HG02870 (cell line): ENCODE measurements at regions not wholly inside any gene's neighbourhood (a gene's known extent, or its start where the extent isn't known, plus 50 kb on each side); places are given as distances from the start of the nearest gene placed in this dataset.
"Not testable (repeated sequence)": the region's sequence is repeated elsewhere in the genome, so short reads cannot be mapped to it uniquely, and the experiment has no call there.

Experiments used
- ATAC-seq: cut with Tn5 transposase; IDR thresholded peaks from one replicate; pipeline ENCODE4 v1.9.1; 2021; ENCODE audit warnings: mild to moderate bottlenecking, moderate library complexity; ENCODE audit not compliant: unreplicated experiment

DNA sequence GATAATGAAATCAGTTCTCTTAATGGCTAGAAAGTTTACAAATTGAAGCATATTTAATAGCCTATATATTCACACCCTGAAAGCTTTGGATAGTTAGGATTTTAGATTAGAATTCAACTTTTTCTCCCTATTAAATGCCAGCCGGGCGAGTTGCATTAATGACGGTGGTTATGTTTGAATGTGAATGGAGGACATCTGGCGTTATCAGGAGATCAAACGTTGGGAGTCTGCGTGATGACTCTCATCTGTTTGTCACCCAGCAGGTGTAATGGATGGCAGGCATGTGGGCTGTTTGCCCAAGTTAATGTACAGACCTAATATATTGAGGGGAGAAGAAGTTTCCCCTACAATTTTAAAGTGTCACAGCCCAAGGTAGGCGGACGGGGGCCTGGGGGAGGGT, 1227.7 kb upstream of the WWC1 start:
- ATAC-seq: no peak

DNA sequence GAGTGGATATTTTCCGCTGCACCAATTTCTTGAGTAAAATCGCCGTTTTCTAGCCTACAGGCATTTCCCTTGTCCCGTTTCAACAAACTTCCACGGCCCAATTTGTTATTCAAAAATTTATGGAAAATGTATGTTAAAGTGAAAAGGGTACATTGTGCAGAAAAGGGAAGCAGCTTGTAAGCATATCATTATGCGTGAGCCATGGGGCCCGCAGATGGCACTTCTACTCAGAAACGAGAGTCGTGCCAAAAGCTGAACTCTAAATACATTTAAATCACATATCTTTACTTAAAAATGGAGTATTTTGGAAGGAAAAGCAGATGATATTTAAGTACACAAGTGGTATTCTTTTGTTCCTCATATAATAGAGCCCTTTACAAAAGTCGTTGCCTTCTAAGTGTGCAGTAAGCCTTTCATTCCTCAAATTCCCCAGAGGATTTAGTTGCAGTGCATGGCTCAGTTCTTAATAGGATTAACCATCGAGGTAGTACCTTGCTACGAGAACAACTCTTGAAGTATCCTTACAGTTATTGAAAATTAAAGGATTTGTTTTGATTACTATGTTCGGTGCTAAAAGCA, 1227.2 kb upstream of the WWC1 start:
- no peak for ATAC-seq

DNA sequence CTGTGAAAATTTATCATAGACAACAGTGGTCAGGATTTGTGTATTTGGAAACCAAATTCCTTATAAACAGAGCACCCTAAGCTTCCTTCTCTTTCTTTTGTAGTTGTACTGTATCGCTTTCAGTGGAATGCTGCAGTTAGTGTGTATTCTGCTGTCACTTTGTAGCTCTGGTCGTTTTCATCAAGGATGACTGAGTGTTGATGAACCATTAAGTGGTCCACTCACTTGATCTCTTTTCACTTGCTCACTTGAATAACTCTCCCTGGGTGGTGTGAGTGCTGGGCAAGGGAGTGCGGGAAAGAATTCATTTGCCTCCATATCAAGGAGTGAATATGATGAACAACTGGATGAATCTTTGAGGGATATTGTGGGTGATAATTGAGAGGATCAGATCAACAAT, 1225.7 kb upstream of the WWC1 start:
- no peak for ATAC-seq

DNA sequence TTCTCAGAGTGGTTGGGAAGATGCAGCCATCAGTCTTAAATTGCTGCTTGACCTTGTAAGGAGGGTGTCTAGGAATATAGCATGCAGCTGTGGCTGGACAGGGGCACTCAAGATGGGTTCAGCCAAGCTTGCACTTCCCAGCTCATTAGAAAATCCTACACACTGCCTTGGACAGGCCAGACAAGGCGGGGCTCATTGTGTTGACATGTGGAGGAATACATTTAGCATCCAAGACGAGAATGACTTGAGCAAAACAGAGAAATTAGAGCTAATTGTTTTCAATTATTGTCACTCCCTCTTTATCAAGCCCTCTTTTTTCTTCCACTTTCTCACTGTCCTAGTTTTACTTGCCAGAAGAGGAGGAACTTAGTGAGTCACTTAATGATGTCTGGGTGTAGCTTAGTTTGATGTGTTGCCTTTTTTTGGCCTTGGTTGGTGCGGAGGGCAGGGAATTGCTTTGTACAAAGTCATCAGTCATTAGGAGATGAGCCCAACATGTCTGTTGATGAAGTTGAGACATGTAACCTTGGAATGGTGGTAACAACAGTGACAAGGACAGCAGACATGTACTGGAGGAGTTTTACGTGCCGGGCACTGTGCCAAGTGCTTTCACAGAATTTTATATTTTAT, 1219.3 kb upstream of the WWC1 start:
- no peak for ATAC-seq

DNA sequence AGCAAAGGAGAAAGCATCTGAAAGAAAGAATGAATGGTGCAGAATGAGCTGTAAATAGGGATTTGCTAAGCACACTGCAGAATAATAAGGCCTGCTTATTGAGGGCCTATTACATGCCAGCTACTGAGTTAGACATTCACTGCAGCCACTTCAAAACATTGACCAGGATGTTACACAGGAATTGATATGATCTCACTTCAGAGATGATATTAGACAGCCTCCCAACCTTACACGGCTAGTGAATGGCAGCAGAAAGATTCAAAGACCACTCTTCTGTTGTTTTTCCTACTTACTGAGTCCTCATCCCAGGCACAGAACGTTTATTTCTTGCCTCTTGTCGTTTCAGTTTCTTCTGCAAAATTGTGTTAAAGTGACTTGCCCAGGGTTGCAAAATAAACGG, 1209.9 kb upstream of the WWC1 start:
- no peak for ATAC-seq

DNA sequence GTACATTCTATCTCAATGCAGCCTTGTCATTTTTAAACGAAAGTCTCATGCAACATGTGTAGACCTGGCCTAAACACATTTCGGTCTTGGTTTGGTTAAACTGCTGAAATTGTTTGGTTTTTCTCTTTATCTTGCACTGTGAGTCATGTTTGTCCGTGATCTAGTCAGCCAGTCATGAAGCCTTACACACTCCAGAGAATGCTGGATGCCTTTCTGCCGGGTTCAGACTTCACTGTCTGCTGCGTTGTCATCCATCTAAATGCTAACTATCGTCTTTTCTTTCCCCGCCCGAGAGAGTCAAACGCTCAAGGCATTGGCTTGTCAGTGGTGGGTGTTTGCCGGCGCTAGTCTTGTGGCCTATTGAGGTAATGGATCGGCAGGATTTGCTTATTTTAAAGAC, 1194.6 kb upstream of the WWC1 start:
- no peak for ATAC-seq

DNA sequence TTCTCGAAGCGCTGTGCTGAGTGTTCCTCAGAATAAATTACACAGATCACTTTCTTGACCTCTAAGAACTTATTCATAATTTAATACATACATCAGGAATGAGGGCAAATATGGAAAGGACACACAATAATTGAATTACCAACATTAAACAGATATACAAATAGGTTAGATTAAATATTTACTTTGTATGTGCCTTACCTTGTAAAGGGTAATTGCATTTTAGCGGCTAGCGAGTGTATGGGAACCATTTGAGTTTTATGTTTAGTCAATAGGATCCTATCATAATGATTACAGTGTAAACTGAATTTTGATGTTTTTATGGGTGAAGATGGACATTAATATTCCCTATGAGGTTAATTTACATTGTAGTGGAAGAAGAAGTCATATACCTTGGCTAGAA, 1187.1 kb upstream of the WWC1 start:
- no peak for ATAC-seq

DNA sequence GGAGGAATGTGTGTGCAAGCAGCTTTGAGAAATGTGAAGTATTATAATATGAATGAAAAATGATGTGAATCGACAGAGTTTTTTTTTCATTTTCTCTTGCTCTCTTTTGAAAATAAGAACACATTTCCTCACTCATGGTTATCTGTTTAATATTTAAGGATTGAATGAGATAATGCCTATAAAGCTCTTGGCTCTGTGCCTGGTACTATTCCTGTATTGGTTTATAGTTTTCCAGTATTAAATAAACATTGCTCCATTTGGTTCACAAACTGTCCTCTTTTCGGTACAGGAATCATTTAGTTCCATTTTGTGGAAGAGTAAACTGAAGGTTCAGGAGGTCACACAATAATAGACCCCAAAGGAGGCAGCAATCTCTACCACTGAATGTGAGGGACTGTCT, 1185.5 kb upstream of the WWC1 start:
- ATAC-seq: no peak

DNA sequence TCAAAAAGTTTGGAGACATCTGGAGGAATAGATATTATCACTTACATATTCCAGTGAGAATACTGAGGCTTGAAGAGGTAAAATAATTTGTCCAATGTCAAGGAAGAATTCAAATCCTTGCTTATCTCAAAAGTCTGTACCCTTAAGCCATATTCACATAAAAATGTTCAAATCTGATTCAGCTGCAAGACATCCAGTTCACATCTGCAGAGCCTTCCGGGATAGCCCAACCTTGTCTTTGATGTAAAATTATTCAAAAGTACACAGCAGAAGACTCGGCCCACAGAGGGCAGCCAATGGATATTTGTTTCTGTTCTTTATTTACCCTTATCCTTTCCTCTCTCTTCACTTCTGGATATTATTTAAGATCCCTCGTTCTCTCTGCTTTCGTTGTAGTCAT, 1183.8 kb upstream of the WWC1 start:
- ATAC-seq: no peak

DNA sequence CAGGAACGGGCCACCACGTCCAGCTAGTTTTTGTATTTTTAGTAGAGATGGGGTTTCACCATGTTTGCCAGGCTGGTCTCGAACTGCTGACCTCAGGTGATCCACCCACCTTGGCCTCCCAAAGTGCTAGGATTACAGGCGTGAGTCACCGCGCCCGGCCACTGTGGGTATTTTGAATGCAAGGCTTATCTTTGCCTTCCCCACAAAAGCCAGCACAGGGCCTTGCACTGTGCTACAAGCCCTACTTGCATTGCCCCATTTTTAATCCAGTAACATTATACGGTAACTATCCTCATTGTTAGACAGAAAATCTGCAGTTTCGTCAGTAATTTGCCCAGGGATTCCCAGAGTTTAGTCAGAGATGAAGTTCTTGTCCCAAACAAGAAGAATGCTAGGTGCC, 1183.2 kb upstream of the WWC1 start:
- ATAC-seq: not testable (repeated sequence)

DNA sequence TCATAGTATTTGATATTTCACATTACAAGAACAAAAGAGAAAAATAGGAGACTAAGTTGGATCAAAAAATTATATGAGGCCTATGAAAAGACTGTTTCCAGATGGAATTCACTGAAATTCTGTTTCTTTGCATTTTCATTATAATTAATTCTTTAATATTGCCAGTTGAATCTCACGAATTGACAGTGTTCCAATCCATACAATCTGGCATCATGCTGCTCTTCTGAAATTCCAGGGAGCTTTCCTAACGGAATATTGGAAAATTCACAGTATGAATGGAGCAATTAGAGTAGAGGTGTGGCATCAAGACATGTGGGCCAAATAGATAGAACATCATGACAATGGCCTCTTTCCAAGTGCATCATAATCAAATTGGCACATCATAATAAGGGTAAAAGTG, 1178.9 kb upstream of the WWC1 start:
- no peak for ATAC-seq

DNA sequence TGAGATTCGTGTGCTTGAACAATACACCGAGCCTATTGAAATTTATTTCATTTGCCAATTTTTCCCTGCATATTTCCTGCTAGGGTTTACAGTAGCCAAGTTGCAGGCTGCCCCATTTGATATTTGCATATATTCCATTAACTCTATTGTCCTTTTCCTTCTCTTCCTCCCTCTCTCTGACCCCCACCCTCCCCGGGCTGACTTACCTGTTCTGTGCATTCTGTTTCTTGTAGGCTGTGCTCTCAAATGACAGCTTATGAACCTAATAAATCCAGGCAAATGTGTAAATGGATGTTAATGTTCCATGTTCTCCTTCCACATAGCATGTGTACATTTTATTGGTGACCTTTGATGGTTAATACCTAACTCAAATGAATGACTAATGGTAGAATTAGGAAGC, 1169.2 kb upstream of the WWC1 start:
- no peak for ATAC-seq

DNA sequence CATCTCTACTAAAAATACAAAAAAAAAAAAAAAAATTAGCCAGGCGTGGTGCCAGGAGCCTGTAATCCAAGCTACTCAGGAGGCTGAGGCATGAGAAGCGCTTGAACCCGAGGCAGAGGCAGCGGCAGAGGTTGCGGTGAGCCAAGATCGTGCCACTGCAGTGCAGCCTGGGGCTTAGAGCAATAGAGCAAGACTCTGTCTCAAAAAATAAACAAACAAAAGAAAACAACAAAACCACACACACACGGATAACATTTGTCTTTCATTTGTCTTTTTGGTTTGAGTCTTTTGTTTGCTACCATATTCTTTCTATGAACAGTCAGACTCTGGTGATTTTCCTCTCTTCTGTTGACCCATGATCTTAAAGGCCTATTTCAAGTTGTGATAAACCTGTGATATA, 1168.3 kb upstream of the WWC1 start:
- ATAC-seq: no peak

DNA sequence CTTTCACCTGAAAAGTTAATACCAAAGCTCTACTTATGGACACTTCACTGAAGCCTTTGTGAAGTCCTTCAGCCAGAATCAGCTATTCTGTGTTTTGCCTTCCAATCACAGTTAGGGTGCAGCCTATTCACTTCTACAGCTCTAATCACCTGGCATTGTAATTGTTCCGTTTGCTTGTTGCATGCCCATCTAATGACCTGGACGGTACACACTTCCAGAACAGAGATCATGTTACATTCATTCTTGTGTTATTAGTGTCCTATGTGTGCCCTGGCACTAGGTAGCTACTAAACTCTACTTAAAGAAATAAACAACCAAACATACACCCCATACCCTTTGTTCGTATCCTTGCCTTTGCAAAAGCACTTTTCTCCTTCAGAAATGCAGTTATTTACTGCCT, 1162.9 kb upstream of the WWC1 start:
- no peak for ATAC-seq

DNA sequence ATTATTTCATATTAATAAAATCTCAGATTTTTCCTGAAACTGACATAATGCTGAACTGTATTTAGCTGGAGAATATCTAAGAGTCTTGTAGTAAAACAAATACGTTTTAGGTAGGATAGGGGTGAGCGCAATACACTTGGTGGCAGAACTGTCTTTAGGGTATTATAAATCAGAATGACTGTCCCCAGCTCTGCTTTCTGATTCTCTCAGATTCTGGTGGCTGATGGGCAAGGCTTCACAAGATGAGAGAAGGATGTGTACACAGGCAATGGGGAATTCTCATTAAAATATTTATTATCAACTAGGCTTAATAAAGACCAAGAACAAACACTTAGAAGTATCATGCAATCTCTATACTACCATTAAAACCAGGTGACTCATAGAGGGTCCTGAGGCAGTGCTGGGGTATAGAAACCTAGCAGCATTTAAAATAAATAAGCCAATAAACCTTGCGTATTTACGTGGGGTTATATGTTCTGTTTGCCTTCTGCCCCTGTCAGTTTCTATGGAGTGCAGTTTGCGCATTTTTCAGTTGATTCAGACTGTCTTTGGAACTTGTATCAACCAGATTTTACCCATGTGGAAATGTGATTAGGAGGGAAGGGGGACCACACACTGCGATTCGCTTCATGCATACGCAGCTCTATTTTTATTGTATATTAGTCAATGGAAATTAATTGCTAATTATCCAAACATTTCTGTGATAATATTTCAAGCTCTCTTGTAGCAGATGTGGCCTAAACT, 1150.7 kb upstream of the WWC1 start:
- no peak for ATAC-seq

DNA sequence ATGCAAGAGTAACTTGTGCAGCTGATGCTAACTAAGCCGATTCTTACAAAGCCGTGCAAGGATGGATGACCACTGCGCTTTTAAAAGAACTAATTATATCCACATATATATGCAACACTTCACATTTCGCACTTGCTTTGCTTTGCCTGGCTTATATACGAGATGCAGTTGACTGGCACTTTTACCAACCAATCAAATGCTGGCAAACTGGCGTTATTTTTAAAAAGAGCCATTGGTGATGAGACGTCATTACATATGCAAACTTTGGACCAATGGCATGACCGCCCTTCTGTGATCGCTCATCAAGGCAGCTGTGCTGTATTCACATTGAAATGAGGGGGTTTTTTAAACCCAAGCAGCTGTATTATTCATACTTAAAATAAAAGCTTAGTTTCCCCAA, 1147.7 kb upstream of the WWC1 start:
- no peak for ATAC-seq

DNA sequence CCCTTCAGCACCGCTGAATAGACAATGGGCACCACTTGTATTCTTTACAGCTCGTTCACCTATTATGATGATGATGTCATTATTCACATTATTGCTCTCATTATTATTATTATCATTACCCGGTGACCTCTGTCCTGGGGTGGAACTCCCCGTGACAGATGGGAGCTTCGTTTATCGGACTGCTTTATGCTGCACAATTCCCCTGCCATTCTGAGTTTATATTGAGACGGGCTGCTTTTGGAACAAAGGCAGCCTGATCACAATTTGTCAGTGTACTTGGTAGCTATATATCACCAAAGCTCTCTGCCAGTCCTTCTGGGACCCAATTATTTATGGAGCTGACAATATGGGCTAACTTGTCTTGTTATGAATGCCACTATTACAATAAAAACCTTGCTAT, 1145.6 kb upstream of the WWC1 start:
- ATAC-seq: no peak

DNA sequence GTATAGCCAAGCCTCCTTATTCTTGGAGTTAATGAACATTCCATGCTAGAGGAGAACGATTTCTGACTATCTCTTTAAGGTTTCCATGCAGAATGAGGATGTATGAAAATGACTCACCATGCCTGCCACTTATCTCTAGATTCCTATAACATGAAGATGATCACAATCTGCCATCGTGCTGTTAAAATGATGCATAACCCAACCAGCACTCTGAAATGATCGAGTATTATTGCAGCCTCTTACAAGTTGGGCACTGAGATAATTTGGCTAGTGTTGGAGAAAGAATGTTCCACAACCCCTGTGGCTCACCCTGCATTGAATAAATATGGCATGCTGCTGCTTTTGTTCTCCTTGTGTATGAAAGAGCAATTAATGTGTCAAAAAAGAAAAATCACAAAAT, 1143.6 kb upstream of the WWC1 start:
- ATAC-seq: no peak

DNA sequence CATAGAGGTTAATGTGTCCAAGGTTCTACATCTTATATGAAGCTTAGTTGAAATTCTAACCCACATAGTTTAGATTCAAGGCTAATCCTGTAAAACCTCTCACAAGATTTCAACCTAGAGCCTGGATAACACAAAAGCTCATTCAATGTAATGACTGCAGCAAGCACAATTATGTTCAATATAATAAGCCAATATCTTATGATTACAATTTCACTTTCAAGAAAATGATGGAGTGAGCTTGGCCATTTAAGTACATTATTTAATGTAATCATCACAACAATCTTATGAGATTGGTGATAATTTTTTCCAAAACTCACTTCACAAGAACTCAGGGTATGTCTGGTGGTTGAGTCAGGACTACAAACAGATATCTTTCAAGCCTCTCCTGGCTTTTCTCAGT, 1140.8 kb upstream of the WWC1 start:
- no peak for ATAC-seq

DNA sequence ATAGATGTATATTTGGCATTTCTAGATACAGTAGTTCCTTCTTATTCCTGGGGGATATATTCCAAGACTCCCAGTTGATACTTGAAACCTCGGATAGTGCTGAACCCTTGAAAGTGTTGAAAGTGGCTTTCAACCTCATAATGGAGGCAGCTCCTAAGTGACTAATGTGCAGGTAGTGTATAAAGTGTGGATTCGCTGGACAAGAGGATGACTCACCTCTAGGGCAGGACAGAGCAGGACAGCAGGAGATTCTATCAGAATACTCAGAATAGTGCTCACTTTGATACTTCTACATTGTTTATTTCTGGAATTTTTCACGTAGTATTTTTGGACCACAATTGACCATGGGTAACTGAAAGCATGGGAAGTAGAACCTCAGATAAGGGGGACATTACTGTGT, 1138.9 kb upstream of the WWC1 start:
- no peak for ATAC-seq

DNA sequence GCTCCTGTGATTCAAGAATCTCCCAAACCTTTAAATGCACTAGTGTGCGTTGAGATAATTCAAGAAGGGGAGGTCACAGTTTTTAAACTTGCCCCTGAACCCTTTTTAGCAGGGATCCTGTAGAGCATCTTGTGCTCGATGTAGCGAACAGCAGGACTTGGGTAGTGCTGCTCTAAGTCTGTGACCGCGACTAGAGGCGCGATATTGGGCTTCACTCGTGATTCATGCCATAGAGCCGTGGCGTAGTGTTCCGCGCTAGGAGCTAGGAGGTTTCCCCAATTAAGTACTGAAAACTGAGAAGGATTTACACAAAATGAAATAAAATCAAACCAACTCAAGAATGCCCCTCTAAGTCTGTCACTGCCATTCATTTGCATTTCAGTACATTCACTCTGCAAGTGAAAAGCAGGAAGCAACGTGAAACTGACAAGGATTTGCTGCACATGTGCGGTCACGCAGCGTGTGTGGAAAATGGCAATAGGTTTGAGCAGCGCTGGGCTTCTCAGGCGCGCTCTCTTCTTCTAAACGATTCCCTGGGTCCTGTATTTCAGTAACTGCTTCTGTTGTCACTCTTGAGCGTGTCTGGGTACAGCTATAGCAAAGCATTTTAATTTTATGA, 1135.9 kb upstream of the WWC1 start:
- no peak for ATAC-seq

DNA sequence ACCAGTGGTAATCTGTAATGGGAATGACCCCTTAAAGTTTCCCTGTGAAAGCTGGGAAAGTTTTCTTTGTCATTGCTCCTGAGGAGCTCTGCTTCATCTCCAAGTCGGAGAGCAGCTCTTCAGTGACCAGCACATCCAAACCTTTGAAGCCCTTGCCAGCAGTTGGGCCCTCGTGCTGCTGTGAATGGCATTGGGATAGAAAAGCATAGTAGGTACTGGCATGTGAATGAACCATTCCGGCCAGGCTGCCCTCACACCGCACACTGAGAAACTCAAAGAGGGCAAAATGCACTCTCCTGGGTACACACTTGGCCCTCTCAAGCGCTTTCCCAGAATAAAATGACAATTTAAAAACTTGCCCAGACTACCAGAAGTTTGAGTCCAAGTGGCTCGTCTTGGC, 1135.0 kb upstream of the WWC1 start:
- no peak for ATAC-seq
